ENCODE measurements at regions not wholly inside any gene's neighbourhood (a gene's known extent, or its start where the extent isn't known, plus 50 kb on each side); places are given as distances from the start of the nearest gene placed in this dataset.
"Not testable (repeated sequence)": the region's sequence is repeated elsewhere in the genome, so short reads cannot be mapped to it uniquely, and the experiment has no call there.

- DNase-seq, result no peak
Measured at GRCh38 chr17:34472363-34472762, 107.0 kb upstream of the TMEM132E start.

- DNase-seq, result not testable (repeated sequence)
Measured at GRCh38 chr17:34471278-34471677, 108.1 kb upstream of the TMEM132E start.

- DNase-seq, result no peak
Measured at GRCh38 chr17:34465789-34466188, 102.8 kb upstream of the CCL1 start.

- no peak for DNase-seq
Measured at GRCh38 chr17:34464812-34465211, 101.8 kb upstream of the CCL1 start.

GRCh38 chr17:34458266-34458665 lies 95.2 kb upstream of the CCL1 start:
- no peak for DNase-seq

- DNase-seq, result no peak
Measured at GRCh38 chr17:34456121-34456520, 93.1 kb upstream of the CCL1 start.

GRCh38 chr17:34452769-34453168 lies 89.7 kb upstream of the CCL1 start:
- DNase-seq, result no peak

GRCh38 chr17:34451313-34451712 lies 88.3 kb upstream of the CCL1 start:
- no peak for DNase-seq

GRCh38 chr17:34447406-34447805 lies 84.4 kb upstream of the CCL1 start:
- no peak for DNase-seq

GRCh38 chr17:34445101-34445500 lies 82.1 kb upstream of the CCL1 start:
- DNase-seq, result no peak

- DNase-seq, result no peak
Measured at GRCh38 chr17:34443619-34444469, 80.8 kb upstream of the CCL1 start.

GRCh38 chr17:34442387-34443111 lies 79.5 kb upstream of the CCL1 start:
- no peak for DNase-seq

- no peak for DNase-seq
Measured at GRCh38 chr17:34437188-34437587, 74.2 kb upstream of the CCL1 start.

- no peak for DNase-seq
Measured at GRCh38 chr17:34436607-34437006, 73.6 kb upstream of the CCL1 start.

GRCh38 chr17:34435182-34435928 lies 72.3 kb upstream of the CCL1 start:
- DNase-seq, result no peak

- no peak for DNase-seq
Measured at GRCh38 chr17:34434052-34434451, 71.0 kb upstream of the CCL1 start.

- no peak for DNase-seq
Measured at GRCh38 chr17:34424814-34425491, 61.9 kb upstream of the CCL1 start.

GRCh38 chr17:34423978-34424813 lies 61.2 kb upstream of the CCL1 start:
- DNase-seq, result no peak

GRCh38 chr17:34423315-34423714 lies 60.3 kb upstream of the CCL1 start:
- not testable (repeated sequence) for DNase-seq

- DNase-seq, result no peak
Measured at GRCh38 chr17:34420900-34421299, 57.9 kb upstream of the CCL1 start.

GRCh38 chr17:34420254-34420766 lies 57.3 kb upstream of the CCL1 start:
- DNase-seq, result peak; percentile 50

All from renal pelvis (tissue), 1 donor.